Kidney (tissue), 13 donors: ENCODE measurements at regions not wholly inside any gene's neighbourhood (a gene's known extent, or its start where the extent isn't known, plus 50 kb on each side); places are given as distances from the start of the nearest gene placed in this dataset.

ENCODE experiments used
- DNase-seq, 5 donors: peaks; one replicate each; pipeline ENCODE4 v3.0.0-alpha.2; 2013 to 2020
- FAIRE-seq: peaks from 2 replicates; lab custom pipeline; 2012; peaks lifted over from hg19 to GRCh38; lab: Jason Lieb, UNC
- H3K27ac ChIP-seq, 2 donors: one replicate each; pipeline ENCODE4 v1.7.0; 2013; ENCODE audit warnings: low read depth in 2 of 2, low read length in 2 of 2, inconsistent platforms in 1 of 2
- H3K27me3 ChIP-seq: one replicate; pipeline ENCODE4 v1.7.1; 2013; ENCODE audit warnings: low read length, inconsistent platforms; ENCODE audit not compliant: control insufficient read depth, insufficient read depth
- H3K36me3 ChIP-seq, 3 donors: one replicate each; pipeline versions ENCODE4 v1.7.0 to v1.7.1; 2013; ENCODE audit warnings: low read length in 3 of 3, control low read depth in 1 of 3, inconsistent platforms in 1 of 3; ENCODE audit not compliant: insufficient read depth in 3 of 3, control insufficient read depth in 2 of 3
- H3K4me1 ChIP-seq, 3 donors: one replicate each; pipeline versions ENCODE4 v1.7.0 to v1.7.1; 2013; ENCODE audit warnings: low read length in 3 of 3, inconsistent platforms in 1 of 3, low read depth in 1 of 3; ENCODE audit not compliant: control insufficient read depth in 2 of 3, insufficient read depth in 2 of 3
- H3K4me3 ChIP-seq, 3 donors: one replicate each; pipeline versions ENCODE4 v1.7.0 to v1.8.1; 2013; ENCODE audit warnings: low read length in 3 of 3, control low read depth in 1 of 3, inconsistent platforms in 1 of 3
- H3K9ac ChIP-seq, 3 donors: one replicate each; pipeline versions ENCODE4 v1.7.0 to v1.7.1; 2013; ENCODE audit warnings: low read length in 3 of 3, control low read depth in 1 of 3, inconsistent platforms in 1 of 3
- H3K9me3 ChIP-seq, 3 donors: one replicate each; pipeline versions ENCODE4 v1.7.0 to v1.7.1; 2013; ENCODE audit warnings: low read length in 3 of 3, control low read depth in 1 of 3, inconsistent platforms in 1 of 3; ENCODE audit not compliant: control insufficient read depth in 2 of 3, insufficient read depth in 1 of 3
- intact Hi-C: fragments of 100-400 bp; cut with DNase I; formaldehyde crosslinking; loops from one replicate; pipeline ENCODE4 v1.11.1; 2022
- TF ChIP-seq, protein P1 (sequence below): IDR thresholded peaks from 3 replicates; pipeline ENCODE4 v1.5.1; 2012; ENCODE audit warnings: mild to moderate bottlenecking, moderate library complexity, borderline replicate concordance; ENCODE audit not compliant: insufficient read depth; ENCODE audit errors: extremely low read depth
- donor health status: control.
- donor health status: control.
- donor health status: control.
- donor health status: control.
- donor health status: control.
- donor health status: DM: yes; HTN: yes; CAD: no.
- donor health status: Normal renal cell carcinoma (clear cell type).

DNA sequence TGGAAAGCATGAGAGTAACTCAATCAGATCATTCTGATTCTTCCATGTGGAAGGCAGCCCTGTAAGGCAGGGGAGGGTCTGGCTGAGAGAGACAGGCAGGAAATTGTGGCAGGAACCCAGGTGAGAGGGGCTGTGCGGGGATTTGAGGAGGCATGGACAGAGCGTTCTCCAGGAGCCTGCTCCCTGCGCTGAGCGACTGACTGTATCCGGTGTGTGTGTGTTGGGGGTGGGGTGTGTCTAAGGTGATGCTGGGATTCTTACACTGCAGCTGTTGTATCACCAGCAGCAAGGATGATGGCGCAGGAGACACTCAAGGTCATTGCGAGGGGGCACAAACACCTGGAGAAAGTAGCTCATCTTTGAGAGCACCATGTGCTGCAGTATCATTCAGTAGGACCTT lies 128.5 kb downstream of the RHOU start:
- TF ChIP-seq, protein P1, sequence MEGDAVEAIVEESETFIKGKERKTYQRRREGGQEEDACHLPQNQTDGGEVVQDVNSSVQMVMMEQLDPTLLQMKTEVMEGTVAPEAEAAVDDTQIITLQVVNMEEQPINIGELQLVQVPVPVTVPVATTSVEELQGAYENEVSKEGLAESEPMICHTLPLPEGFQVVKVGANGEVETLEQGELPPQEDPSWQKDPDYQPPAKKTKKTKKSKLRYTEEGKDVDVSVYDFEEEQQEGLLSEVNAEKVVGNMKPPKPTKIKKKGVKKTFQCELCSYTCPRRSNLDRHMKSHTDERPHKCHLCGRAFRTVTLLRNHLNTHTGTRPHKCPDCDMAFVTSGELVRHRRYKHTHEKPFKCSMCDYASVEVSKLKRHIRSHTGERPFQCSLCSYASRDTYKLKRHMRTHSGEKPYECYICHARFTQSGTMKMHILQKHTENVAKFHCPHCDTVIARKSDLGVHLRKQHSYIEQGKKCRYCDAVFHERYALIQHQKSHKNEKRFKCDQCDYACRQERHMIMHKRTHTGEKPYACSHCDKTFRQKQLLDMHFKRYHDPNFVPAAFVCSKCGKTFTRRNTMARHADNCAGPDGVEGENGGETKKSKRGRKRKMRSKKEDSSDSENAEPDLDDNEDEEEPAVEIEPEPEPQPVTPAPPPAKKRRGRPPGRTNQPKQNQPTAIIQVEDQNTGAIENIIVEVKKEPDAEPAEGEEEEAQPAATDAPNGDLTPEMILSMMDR: no peak

DNA sequence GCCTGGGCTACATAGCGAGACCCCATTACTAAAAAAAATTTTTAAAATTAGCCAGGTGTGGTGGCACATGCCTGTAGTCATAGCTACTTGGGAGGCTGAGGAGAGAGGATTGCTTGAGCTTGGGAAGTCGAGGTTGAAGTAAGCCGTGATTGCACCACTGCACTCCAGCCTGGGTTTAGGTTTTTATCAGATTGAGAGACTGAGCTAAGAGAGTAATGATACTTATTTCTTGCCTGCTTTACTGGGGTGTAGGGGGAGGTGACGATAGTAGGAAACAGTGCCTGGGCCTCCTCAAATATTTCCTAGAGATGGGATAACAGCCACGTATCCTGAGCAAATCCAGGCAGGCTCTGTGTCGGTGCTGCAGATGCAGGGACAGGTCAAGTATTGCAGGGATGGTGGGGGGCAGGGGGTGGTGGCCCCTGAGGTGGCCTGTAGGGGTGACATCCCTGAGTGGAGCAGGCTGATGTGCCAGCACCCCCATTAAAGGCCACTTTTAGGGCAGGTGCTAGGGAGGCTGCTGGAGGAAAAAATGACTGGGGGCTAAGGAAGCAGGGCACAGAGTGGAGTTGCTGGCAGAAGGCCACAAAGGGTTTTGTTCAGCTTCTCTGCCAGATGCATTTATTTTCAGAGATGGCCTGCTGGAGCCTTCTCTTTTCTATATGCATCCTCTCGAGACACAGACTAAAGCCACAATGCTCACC lies 130.5 kb downstream of the RHOU start:
- H3K27me3 ChIP-seq: no peaks in the 10 kb centered on the region
- TF ChIP-seq, protein P1: no peak
- H3K9ac ChIP-seq: no peak overlapping the region
- intact Hi-C loops: no loop called here
- H3K27ac ChIP-seq: no peak overlapping the region
- FAIRE-seq (no peak), DNase-seq (peak in 1 of 5 donors; percentile 37)
- no peaks in the 10 kb centered on the region for H3K36me3 ChIP-seq
- peaks cover 0 to 19% (median 16%) of the 10 kb centered on the region in 3 donors for H3K4me1 ChIP-seq
- H3K9me3 ChIP-seq: no peaks in the 10 kb centered on the region
- H3K4me3 ChIP-seq: no peak overlapping the region

More for the DNA sequence above, 128.5 kb downstream of the RHOU start:
- FAIRE-seq (no peak), DNase-seq (peak in 1 of 5 donors; percentile 32)
- no peaks in the 10 kb centered on the region for H3K9me3 ChIP-seq
- no peaks in the 10 kb centered on the region for H3K36me3 ChIP-seq
- H3K9ac ChIP-seq: no peak overlapping the region
- no peaks in the 10 kb centered on the region for H3K27me3 ChIP-seq
- peaks cover 0 to 19% (median 17%) of the 10 kb centered on the region in 3 donors for H3K4me1 ChIP-seq
- intact Hi-C loops: no loop called here
- H3K27ac ChIP-seq: no peak overlapping the region
- no peak overlapping the region for H3K4me3 ChIP-seq

DNA sequence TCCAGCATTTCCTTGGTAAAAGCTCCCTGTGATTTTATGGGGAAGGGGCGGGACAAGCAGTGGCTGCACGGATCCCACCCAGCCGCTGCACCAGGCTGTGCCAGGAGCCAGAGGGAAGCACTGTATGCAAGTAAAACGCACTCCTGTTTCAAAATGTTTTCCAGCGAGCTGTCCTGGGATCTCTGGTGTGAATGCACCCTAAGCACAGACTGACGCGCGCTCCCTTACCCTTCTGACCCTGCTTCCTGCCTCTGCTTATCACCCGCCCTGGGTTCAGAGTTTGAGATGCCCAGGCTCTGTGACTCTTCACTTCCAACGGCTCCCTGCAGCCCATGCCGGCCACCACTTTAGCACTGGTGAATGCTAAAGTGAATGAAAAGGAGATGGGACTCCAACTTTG lies 131.2 kb downstream of the RHOU start:
- intact Hi-C loops: no loop called here
- Histone ChIP-seq H3K4me3 (no peak overlapping the region), H3K27me3 (no peaks in the 10 kb centered on the region), H3K4me1 (peaks cover 4 to 19% (median 13%) of the 10 kb centered on the region in 3 donors), H3K9ac (no peak overlapping the region), H3K36me3 (no peaks in the 10 kb centered on the region), H3K27ac (no peak overlapping the region), H3K9me3 (no peaks in the 10 kb centered on the region)
- DNase-seq: peak in 1 of 5 donors; percentile 47
- FAIRE-seq: no peak
- TF ChIP-seq, protein P1: no peak
